Neural cell (in vitro differentiated cells): ENCODE measurements at regions not wholly inside any gene's neighbourhood (a gene's known extent, or its start where the extent isn't known, plus 50 kb on each side); places are given as distances from the start of the nearest gene placed in this dataset.

Experiments
- CTCF ChIP-seq: fragments of 450-650 bp; IDR thresholded peaks from 2 replicates; pipeline ENCODE4 v1.5.1; 2014; ENCODE audit warnings: antibody characterized with exemption, mild to moderate bottlenecking, moderate library complexity; ENCODE audit not compliant: poor library complexity, severe bottlenecking
- EP300 ChIP-seq: fragments of 450-650 bp; conservative IDR thresholded peaks from 2 replicates; pipeline ENCODE4 v1.6.1; 2014; ENCODE audit warnings: antibody characterized with exemption, mild to moderate bottlenecking, moderate library complexity; ENCODE audit not compliant: poor library complexity, severe bottlenecking
- EZH2 ChIP-seq: fragments of 200-600, 300-800 bp; shearing (Covaris generic), sonication (generic); IDR thresholded peaks from 2 replicates; pipeline ENCODE4 v1.6.1; 2014; ENCODE audit warnings: antibody characterized with exemption, low read length, borderline replicate concordance, mild to moderate bottlenecking; ENCODE audit not compliant: insufficient read depth, poor library complexity, severe bottlenecking
- MXI1 ChIP-seq: fragments of 450-650 bp; conservative IDR thresholded peaks from 2 replicates; pipeline ENCODE4 v1.6.1; 2014; ENCODE audit warnings: antibody characterized with exemption, mild to moderate bottlenecking; ENCODE audit not compliant: poor library complexity, severe bottlenecking
- RAD21 ChIP-seq: fragments of 450-650 bp; conservative IDR thresholded peaks from 2 replicates; pipeline ENCODE4 v1.6.1; 2014; ENCODE audit warnings: antibody characterized with exemption, mild to moderate bottlenecking, moderate library complexity
- REST ChIP-seq: IDR thresholded peaks from 2 replicates; pipeline ENCODE4 v1.6.1; 2012; ENCODE audit warnings: borderline replicate concordance
- SMC3 ChIP-seq: fragments of 450-650 bp; conservative IDR thresholded peaks from 2 replicates; pipeline ENCODE4 v1.6.1; 2014; ENCODE audit warnings: antibody characterized with exemption, mild to moderate bottlenecking, moderate library complexity; ENCODE audit not compliant: poor library complexity
- TAF1 ChIP-seq: IDR thresholded peaks from 2 replicates; pipeline ENCODE4 v1.6.1; 2012; ENCODE audit warnings: low read depth

DNA sequence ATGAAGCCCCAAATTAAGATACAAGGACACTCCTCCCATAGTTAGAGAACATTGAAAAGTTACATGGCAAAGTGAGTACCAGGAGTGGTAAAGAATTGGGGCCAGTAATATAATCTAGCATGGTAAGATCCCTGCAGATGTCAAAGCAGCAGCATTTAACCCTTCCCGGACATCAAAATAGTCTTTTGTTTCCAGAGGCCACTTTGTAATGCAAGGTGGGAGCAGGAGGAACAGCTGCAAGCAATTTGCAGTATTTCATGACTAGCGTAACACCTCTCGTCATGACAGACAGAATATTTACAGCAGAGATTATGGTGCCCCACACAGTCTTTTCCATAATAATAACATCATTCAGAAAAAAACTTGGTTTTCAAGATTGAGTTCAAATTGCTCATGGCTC, 123.2 kb upstream of the VGLL2 start:
- TF ChIP-seq TAF1 (no peak), CTCF (no peak), EP300 (no peak), MXI1 (no peak), SMC3 (no peak), RAD21 (no peak), REST (no peak), EZH2 (no peak)
